ENCODE measurements at regions not wholly inside any gene's neighbourhood (a gene's known extent, or its start where the extent isn't known, plus 50 kb on each side); places are given as distances from the start of the nearest gene placed in this dataset.

DNA sequence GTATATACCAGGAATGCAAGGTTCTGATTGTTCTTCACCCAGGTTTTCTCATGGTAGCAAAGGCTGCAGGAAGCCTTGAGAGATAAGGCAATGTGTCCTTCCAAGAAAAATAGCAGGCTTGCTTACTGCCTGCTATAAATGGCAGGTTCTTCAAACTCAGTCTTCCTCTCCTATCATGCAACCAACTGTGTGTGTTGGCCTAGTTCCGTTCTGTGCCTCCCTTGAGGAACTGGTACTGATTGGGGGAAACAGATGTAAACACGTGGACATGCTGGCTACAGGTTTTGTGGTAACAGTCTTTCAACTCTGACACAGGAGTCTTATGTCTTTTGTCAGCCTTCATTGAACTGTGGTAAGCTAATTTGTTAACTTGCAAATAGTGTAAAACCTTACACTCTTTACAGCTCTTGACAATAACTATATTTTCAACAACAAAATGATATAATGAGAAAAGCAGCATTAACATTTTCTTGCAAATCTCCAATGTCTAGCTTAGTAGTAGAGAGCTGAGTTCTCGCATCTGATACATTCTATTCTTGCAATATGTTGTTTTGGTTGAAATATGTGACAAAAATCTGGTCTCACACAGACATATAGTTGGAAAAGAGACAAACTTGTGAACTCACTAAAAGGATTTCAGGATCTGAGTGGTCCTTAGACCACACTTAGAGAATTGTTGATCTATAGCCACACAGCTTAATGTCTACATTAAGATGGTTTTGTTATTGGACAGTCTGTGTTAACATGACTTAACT lies 54.7 kb upstream of the LSM8 start:
- ChIA-PET CTCF (interaction anchor here (0.7 kb wide), 1 partner anchor 1182 kb away, joined by 3 read pairs; no protein-coding TSS in a partner anchor), POLR2A (no interaction called here)
- intact Hi-C loops (cut with DNase I, micrococcal nuclease): no loop called here
- Histone ChIP-seq H3K36me3 (ENCODE audit: insufficient read depth, low read length) (no peaks in the 10 kb centered on the region), H3K4me3 (ENCODE audit: low read length) (no peak overlapping the region), H3K9me3 (ENCODE audit: control insufficient read depth in 1 of 2, insufficient read depth in 1 of 2, low read length in 2 of 2) (no peaks in the 10 kb centered on the region), H3K27ac (ENCODE audit: low read depth in 1 of 2, low read length in 2 of 2) (no peak overlapping the region), H3K4me1 (ENCODE audit: insufficient read depth, low read length) (no peaks in the 10 kb centered on the region), H3K27me3 (ENCODE audit: control insufficient read depth in 1 of 2, insufficient read depth in 2 of 2, low read length in 2 of 2) (no peaks in the 10 kb centered on the region)
- H3K36me3 Mint-ChIP-seq (ENCODE audit: low read depth): no peaks in the 10 kb centered on the region
- H3K4me3 Mint-ChIP-seq: no peak overlapping the region
- TF ChIP-seq, protein P1, sequence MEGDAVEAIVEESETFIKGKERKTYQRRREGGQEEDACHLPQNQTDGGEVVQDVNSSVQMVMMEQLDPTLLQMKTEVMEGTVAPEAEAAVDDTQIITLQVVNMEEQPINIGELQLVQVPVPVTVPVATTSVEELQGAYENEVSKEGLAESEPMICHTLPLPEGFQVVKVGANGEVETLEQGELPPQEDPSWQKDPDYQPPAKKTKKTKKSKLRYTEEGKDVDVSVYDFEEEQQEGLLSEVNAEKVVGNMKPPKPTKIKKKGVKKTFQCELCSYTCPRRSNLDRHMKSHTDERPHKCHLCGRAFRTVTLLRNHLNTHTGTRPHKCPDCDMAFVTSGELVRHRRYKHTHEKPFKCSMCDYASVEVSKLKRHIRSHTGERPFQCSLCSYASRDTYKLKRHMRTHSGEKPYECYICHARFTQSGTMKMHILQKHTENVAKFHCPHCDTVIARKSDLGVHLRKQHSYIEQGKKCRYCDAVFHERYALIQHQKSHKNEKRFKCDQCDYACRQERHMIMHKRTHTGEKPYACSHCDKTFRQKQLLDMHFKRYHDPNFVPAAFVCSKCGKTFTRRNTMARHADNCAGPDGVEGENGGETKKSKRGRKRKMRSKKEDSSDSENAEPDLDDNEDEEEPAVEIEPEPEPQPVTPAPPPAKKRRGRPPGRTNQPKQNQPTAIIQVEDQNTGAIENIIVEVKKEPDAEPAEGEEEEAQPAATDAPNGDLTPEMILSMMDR (IDR thresholded peaks at IDR 0.05): no peak
- no peak overlapping the region for H3K27ac Mint-ChIP-seq
- H3K4me1 Mint-ChIP-seq (ENCODE audit: low read depth): no peaks in the 10 kb centered on the region
- DNase-seq (no peak), ATAC-seq (ENCODE audit: poor library complexity) (no peak)
- peaks cover under 1% of the 10 kb centered on the region for H3K27me3 Mint-ChIP-seq
- peaks cover 5% of the 10 kb centered on the region for H3K9me3 Mint-ChIP-seq

DNA sequence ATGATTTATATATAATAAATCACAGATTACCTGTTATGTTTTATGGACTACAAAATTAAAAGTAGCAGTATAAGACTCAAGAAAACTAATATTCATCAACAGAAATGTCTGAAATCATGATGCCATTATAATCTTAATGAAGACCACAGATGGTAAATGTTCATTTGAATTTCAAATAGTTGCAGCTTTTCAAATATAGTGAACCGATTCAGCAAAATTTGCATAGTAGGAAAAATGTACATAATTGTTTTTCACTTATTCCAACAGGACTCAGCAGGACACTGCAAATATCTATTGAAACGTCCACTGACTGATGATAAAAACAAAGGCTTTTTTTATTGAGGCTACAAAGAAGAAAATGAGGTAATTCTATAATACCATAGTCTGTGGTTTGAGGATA lies 51.2 kb upstream of the LSM8 start:
- TF ChIP-seq, protein P1 (IDR thresholded peaks at IDR 0.05): no peak
- no peak overlapping the region for H3K27ac Mint-ChIP-seq
- H3K4me1 Mint-ChIP-seq (ENCODE audit: low read depth): no peaks in the 10 kb centered on the region
- Histone ChIP-seq H3K36me3 (ENCODE audit: insufficient read depth, low read length) (no peaks in the 10 kb centered on the region), H3K4me3 (ENCODE audit: low read length) (no peak overlapping the region), H3K27me3 (ENCODE audit: control insufficient read depth in 1 of 2, insufficient read depth in 2 of 2, low read length in 2 of 2) (no peaks in the 10 kb centered on the region), H3K27ac (ENCODE audit: low read depth in 1 of 2, low read length in 2 of 2) (no peak overlapping the region), H3K4me1 (ENCODE audit: insufficient read depth, low read length) (no peaks in the 10 kb centered on the region), H3K9me3 (ENCODE audit: control insufficient read depth in 1 of 2, insufficient read depth in 1 of 2, low read length in 2 of 2) (peaks cover 0 to 5% of the 10 kb centered on the region in 2 experiments)
- ChIA-PET POLR2A (no interaction called here), CTCF (no interaction called here)
- intact Hi-C loops (cut with DNase I, micrococcal nuclease): no loop called here
- peaks cover 14% of the 10 kb centered on the region for H3K27me3 Mint-ChIP-seq
- no peak overlapping the region for H3K4me3 Mint-ChIP-seq
- H3K36me3 Mint-ChIP-seq (ENCODE audit: low read depth): no peaks in the 10 kb centered on the region
- peaks cover 4% of the 10 kb centered on the region for H3K9me3 Mint-ChIP-seq
- ATAC-seq (ENCODE audit: poor library complexity) (no peak), DNase-seq (no peak)

Measured in CD4-positive, alpha-beta T cell (primary cell).